Stimulated activated CD4-positive, alpha-beta T cell treated with anti-CD3 and anti-CD28 coated beads, TNF-alpha, amount 100 ng/mL, for 4 hours (primary cell): ENCODE measurements at regions not wholly inside any gene's neighbourhood (a gene's known extent, or its start where the extent isn't known, plus 50 kb on each side); places are given as distances from the start of the nearest gene placed in this dataset.

Source experiments
- DNase-seq, 3 experiments: peaks; one replicate each; pipeline ENCODE4 v3.0.0-alpha.2; 2020; ENCODE audit warnings: low read depth in 3 of 3

- no peak for DNase-seq
These were observed 296.5 kb upstream of the THSD7B start for GRCh38 chr2:136468799-136469369.

GRCh38 chr2:136452528-136452927 is 312.8 kb upstream of the THSD7B start:
- DNase-seq: no peak

- no peak for DNase-seq
These were observed 316.2 kb upstream of the THSD7B start for GRCh38 chr2:136448986-136449780.

GRCh38 chr2:136448432-136448831 is 316.9 kb upstream of the THSD7B start:
- DNase-seq: no peak

GRCh38 chr2:136444323-136444722 is 321.0 kb upstream of the THSD7B start:
- DNase-seq: no peak

GRCh38 chr2:136443661-136444060 is 321.7 kb upstream of the THSD7B start:
- DNase-seq: no peak

- no peak for DNase-seq
These were observed 323.2 kb upstream of the THSD7B start for GRCh38 chr2:136441979-136442714.

- DNase-seq: no peak
These were observed 321.2 kb upstream of the CXCR4 start for GRCh38 chr2:136439064-136439676.

- DNase-seq: no peak
These were observed 319.5 kb upstream of the CXCR4 start for GRCh38 chr2:136437461-136437860.

- DNase-seq: no peak
These were observed 319.0 kb upstream of the CXCR4 start for GRCh38 chr2:136436936-136437335.

- DNase-seq: no peak
These were observed 316.3 kb upstream of the CXCR4 start for GRCh38 chr2:136434251-136434715.

- DNase-seq: no peak
These were observed 315.3 kb upstream of the CXCR4 start for GRCh38 chr2:136433261-136433660.

- no peak for DNase-seq
These were observed 306.2 kb upstream of the CXCR4 start for GRCh38 chr2:136424112-136424511.

GRCh38 chr2:136423516-136423996 is 305.6 kb upstream of the CXCR4 start:
- DNase-seq: peak; percentile 64 to 66 (median 65)

- no peak for DNase-seq
These were observed 304.6 kb upstream of the CXCR4 start for GRCh38 chr2:136422512-136422911.

GRCh38 chr2:136420346-136420745 is 302.4 kb upstream of the CXCR4 start:
- DNase-seq: no peak

- no peak for DNase-seq
These were observed 294.0 kb upstream of the CXCR4 start for GRCh38 chr2:136411946-136412345.

GRCh38 chr2:136410673-136411072 is 292.7 kb upstream of the CXCR4 start:
- no peak for DNase-seq

GRCh38 chr2:136408795-136409194 is 290.8 kb upstream of the CXCR4 start:
- DNase-seq: no peak

GRCh38 chr2:136407952-136408318 is 290.0 kb upstream of the CXCR4 start:
- DNase-seq: no peak

GRCh38 chr2:136407117-136407951 is 289.4 kb upstream of the CXCR4 start:
- DNase-seq: no peak
